ENCODE measurements at regions not wholly inside any gene's neighbourhood (a gene's known extent, or its start where the extent isn't known, plus 50 kb on each side); places are given as distances from the start of the nearest gene placed in this dataset.

DNA sequence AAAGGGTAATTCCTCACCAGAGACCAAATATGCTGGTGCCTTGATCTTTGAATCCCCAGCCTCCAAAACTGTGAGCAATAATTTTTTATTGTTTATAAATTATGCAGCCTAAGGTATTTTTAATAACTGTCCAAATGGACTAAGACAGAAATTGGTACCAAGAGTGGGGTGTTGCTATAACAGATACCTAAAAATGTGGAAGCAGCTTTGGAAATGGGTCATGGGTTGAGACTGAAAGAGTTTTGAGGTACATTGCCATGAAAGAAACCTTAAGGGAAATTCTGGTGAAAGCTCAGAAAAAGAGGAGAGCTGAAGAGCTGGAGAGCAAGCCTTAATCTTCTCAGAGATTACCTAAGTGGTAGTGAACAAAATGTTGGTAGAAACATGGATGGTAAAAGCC lies 378.2 kb downstream of the NXPE2 start:
- Histone ChIP-seq H3K36me3 (no peaks in the 10 kb centered on the region), H3K27me3 (ENCODE audit: low read depth) (no peaks in the 10 kb centered on the region), H3K27ac (no peak overlapping the region), H3K4me3 (no peak overlapping the region), H3K9me3 (peaks cover 7% of the 10 kb centered on the region), H3K4me1 (no peaks in the 10 kb centered on the region)
- ATAC-seq (no peak), DNase-seq (no peak)
- intact Hi-C loops (cut with DNase I) = no loop called here
- TF ChIP-seq, protein P1, sequence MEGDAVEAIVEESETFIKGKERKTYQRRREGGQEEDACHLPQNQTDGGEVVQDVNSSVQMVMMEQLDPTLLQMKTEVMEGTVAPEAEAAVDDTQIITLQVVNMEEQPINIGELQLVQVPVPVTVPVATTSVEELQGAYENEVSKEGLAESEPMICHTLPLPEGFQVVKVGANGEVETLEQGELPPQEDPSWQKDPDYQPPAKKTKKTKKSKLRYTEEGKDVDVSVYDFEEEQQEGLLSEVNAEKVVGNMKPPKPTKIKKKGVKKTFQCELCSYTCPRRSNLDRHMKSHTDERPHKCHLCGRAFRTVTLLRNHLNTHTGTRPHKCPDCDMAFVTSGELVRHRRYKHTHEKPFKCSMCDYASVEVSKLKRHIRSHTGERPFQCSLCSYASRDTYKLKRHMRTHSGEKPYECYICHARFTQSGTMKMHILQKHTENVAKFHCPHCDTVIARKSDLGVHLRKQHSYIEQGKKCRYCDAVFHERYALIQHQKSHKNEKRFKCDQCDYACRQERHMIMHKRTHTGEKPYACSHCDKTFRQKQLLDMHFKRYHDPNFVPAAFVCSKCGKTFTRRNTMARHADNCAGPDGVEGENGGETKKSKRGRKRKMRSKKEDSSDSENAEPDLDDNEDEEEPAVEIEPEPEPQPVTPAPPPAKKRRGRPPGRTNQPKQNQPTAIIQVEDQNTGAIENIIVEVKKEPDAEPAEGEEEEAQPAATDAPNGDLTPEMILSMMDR (IDR thresholded peaks at IDR 0.05) = no peak

DNA sequence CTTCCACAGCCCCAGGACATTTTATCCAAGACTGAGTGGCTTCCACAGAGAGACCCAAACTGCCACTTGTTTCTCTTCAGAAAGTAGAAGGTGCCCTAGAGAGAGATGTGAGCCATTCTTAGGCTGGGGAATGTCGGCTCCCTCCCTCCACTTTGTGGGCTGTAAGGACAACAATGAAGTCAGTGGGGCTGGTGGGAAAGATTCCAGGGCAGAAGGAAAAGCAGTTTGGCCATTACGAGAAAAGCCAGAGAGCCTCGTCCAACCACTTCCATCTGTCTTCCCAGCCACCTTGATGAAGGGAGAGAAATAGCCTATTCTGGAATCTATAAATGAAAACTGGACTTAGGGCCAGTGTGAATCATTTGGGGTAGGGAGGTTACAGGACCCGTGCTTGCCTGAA lies 382.5 kb downstream of the NXPE2 start:
- DNase-seq (no peak), ATAC-seq (no peak)
- Histone ChIP-seq H3K27me3 (ENCODE audit: low read depth) (no peaks in the 10 kb centered on the region), H3K9me3 (peaks cover 17% of the 10 kb centered on the region), H3K4me3 (no peak overlapping the region), H3K27ac (no peak overlapping the region), H3K36me3 (no peaks in the 10 kb centered on the region), H3K4me1 (no peaks in the 10 kb centered on the region)
- intact Hi-C loops (cut with DNase I) = no loop called here
- TF ChIP-seq, protein P1 (IDR thresholded peaks at IDR 0.05) = no peak

DNA sequence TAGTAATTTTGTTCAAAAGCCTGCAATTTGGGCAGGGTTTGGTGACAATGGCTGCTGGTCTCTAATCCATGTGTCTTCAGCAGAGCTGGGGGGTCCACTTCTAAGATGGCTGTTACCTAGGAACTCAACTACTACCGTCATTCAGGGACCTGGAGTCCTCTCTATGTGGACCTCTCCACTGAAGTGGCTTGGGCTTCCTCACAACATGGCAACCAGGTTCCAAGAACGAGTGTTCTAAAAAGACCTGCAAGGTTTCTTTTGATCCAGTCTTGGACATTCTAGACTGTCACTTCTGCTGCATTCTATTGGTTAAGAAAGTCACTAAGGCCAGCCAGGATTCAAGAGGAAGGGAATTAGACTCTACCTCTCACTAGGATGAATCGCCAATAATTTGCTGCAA lies 387.0 kb downstream of the NXPE2 start:
- DNase-seq (no peak), ATAC-seq (no peak)
- no peaks in the 10 kb centered on the region for H3K36me3 ChIP-seq
- no peaks in the 10 kb centered on the region for H3K27me3 ChIP-seq (ENCODE audit: low read depth)
- no peak overlapping the region for H3K27ac ChIP-seq
- TF ChIP-seq, protein P1 (IDR thresholded peaks at IDR 0.05) = no peak
- peaks cover 10% of the 10 kb centered on the region for H3K9me3 ChIP-seq
- intact Hi-C loops (cut with DNase I) = no loop called here
- H3K4me1 ChIP-seq = no peaks in the 10 kb centered on the region
- no peak overlapping the region for H3K4me3 ChIP-seq

DNA sequence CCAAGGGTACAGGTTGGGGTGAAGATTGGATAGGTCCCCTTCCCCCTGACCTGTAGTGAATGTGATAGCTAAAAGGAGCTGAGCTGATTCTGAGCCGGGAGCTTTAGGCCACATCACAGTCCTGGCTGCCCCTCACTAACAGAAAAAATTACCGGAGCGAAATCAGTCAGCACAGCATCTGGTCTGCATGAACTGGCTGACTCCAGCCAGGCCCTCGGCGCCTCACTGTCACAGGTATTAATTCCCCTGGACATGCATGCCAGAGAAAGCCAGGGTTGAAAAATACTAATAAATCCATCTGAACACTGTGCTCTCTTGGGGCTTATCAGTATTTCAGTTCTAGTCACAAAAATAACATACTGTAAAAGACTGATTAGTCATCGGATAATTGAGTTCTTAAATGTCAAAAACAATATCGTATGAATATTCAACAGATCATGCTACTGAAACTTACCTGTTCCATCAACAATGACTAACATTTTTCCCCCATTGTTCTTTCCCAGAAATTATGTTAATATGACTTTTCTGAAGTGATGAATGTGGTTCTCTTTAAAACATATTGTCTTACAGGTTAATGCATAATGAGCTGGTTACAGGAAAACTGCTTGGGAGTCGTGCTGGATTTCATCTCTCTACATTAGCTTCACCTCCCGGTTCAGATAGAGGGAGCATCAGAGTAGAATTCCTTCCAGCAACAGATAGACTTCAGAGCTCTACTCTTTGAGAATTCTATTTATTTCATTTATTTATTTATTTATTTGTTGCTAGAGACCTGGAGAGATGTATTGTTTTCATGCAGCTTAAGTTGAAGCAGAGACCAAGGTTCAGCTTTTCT lies 387.7 kb downstream of the NXPE2 start:
- no peaks in the 10 kb centered on the region for H3K27me3 ChIP-seq (ENCODE audit: low read depth)
- no peak for ATAC-seq
- H3K27ac ChIP-seq = no peak overlapping the region
- intact Hi-C loops (cut with DNase I) = no loop called here
- peaks cover 10% of the 10 kb centered on the region for H3K9me3 ChIP-seq
- no peak for DNase-seq
- H3K4me1 ChIP-seq = no peaks in the 10 kb centered on the region
- no peak overlapping the region for H3K4me3 ChIP-seq
- TF ChIP-seq, protein P1 (IDR thresholded peaks at IDR 0.05) = no peak
- H3K36me3 ChIP-seq = no peaks in the 10 kb centered on the region

DNA sequence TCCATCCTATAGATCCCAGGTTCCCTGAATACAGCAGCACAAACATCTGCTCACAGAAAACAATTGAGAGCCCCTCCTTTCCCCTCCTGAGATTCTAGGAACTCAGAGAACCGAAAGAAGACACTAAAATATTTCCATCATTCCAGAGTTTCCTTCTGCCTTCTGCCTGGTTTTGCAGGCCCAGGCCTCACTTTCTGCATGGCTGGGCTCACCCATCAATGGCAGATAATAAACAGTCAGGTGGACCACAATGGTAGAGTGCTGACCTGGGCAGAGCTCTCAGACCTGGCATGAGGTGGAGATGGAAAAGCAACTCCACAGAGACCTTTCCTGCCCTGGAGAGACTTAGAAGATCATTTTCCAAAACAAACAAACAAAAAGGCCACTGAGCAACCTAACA lies 389.1 kb downstream of the NXPE2 start:
- no peaks in the 10 kb centered on the region for H3K36me3 ChIP-seq
- intact Hi-C loops (cut with DNase I) = no loop called here
- no peak overlapping the region for H3K27ac ChIP-seq
- no peak overlapping the region for H3K4me3 ChIP-seq
- TF ChIP-seq, protein P1 (IDR thresholded peaks at IDR 0.05) = no peak
- H3K9me3 ChIP-seq = peaks cover 10% of the 10 kb centered on the region
- ATAC-seq (no peak), DNase-seq (no peak)
- H3K27me3 ChIP-seq (ENCODE audit: low read depth) = no peaks in the 10 kb centered on the region
- H3K4me1 ChIP-seq = no peaks in the 10 kb centered on the region
